Glutamatergic neuron (in vitro differentiated cells): ENCODE measurements at regions not wholly inside any gene's neighbourhood (a gene's known extent, or its start where the extent isn't known, plus 50 kb on each side); places are given as distances from the start of the nearest gene placed in this dataset.
A peak's percentile ranks its signal among the peaks of the same experiment; 100 is the strongest.

ENCODE experiments used
- DNase-seq: peaks from one replicate; pipeline ENCODE4 v3.0.0; 2022
- H3K27ac Mint-ChIP-seq: one replicate; pipeline ENCODE4 v1.8.0; 2020; ENCODE audit warnings: mild to moderate bottlenecking, mixed read lengths, inconsistent platforms; ENCODE audit not compliant: unreplicated experiment
- H3K27me3 Mint-ChIP-seq: one replicate; pipeline ENCODE4 v1.8.0; 2020; ENCODE audit warnings: mild to moderate bottlenecking, moderate library complexity, mixed read lengths, inconsistent platforms; ENCODE audit not compliant: unreplicated experiment
- H3K36me3 Mint-ChIP-seq: one replicate; pipeline ENCODE4 v1.8.0; 2020; ENCODE audit warnings: mild to moderate bottlenecking, mixed read lengths, inconsistent platforms; ENCODE audit not compliant: unreplicated experiment
- H3K4me1 Mint-ChIP-seq: one replicate; pipeline ENCODE4 v1.8.0; 2020; ENCODE audit warnings: mild to moderate bottlenecking, low read depth, mixed read lengths, inconsistent platforms; ENCODE audit not compliant: unreplicated experiment
- H3K4me3 Mint-ChIP-seq: one replicate; pipeline ENCODE4 v1.8.0; 2020; ENCODE audit warnings: mild to moderate bottlenecking, mixed read lengths, inconsistent platforms; ENCODE audit not compliant: unreplicated experiment
- H3K9me3 Mint-ChIP-seq: one replicate; pipeline ENCODE4 v1.8.0; 2020; ENCODE audit warnings: mild to moderate bottlenecking, moderate library complexity, mixed read lengths, inconsistent platforms; ENCODE audit not compliant: unreplicated experiment
- CTCF ChIP-seq: fragments of 200-600 bp; sonication (generic); IDR thresholded peaks from one replicate; pipeline ENCODE4 v1.5.0; 2021; ENCODE audit not compliant: partially characterized antibody, unreplicated experiment

DNA sequence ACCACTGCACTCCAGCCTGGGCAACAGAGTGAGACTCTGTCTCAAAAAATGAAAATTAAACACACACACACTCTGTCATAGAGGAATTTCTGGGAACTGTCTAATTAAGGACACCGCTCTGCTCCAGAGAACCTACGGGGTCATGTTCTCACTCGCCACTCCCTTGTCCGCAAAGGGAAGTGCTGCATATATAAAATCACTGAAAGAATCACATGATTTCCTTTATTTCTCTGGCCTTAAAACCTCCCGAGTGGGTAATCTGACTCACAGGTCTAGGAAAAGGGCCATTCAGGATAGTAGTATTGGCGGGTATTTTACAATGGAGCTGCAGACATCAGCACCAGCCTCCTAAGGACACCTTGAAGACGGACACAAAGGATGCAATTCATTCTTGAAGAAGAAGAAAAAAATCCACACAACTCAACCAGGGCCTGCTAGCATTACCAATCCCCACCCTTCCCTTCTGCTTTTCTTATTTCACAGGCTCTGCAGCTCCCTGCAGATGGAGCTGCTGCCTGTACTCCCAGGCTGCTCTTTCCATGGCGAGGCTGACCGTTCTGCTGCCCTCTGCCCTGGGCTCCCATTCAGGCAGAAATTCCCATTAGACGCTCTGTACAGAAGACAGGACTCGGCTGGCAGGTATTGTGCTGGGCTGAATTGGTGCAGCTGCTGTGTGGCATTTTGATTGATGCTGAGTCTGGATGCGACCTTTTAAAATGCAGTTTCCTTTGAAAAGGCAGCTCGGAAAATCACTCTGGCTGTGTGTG is 53.3 kb upstream of the FAM89A start:
- peak; percentile 27 for DNase-seq
- no peak overlapping the region for H3K4me3 Mint-ChIP-seq

GRCh38 chr1:231092380-231092779 is 52.3 kb upstream of the FAM89A start:
- Mint-ChIP-seq H3K4me3 (no peak overlapping the region), H3K9me3 (no peaks in the 10 kb centered on the region), H3K27me3 (peaks cover 4% of the 10 kb centered on the region), H3K4me1 (peaks cover 3% of the 10 kb centered on the region), H3K36me3 (no peaks in the 10 kb centered on the region), H3K27ac (no peak overlapping the region)
- no peak for TF ChIP-seq CTCF
- no peak for DNase-seq

More for the DNA sequence above, 53.3 kb upstream of the FAM89A start:
- no peak overlapping the region for H3K27ac Mint-ChIP-seq
- H3K4me1 Mint-ChIP-seq = peaks cover 3% of the 10 kb centered on the region
- no peaks in the 10 kb centered on the region for H3K36me3 Mint-ChIP-seq
- no peak for TF ChIP-seq CTCF
- H3K27me3 Mint-ChIP-seq = no peaks in the 10 kb centered on the region
- H3K9me3 Mint-ChIP-seq = no peaks in the 10 kb centered on the region

DNA sequence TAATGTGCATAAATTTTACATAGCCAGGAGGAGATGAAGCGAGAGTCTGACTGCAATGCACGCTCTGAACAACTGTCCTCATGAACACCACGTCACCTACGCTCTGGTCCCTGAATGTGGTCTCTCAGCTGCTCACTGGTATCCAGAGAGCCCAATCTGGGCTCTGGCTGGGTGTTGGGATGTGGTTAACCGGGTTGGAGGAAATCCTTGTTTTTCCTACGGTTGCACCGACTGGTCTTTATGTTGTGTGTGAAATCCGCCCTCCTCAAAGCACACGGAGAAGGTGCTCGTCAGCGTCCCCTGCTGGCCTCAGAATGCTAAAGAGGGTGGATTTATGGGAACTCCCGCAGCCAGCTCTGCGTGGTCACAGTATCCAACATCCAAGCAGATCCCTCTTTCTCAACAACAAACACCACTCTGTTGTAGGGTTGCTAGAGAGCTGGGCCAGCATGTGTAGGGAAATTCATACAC is 51.8 kb upstream of the FAM89A start:
- Mint-ChIP-seq H3K4me3 (no peak overlapping the region), H3K9me3 (no peaks in the 10 kb centered on the region), H3K27me3 (peaks cover 4% of the 10 kb centered on the region), H3K27ac (no peak overlapping the region), H3K4me1 (peaks cover 3% of the 10 kb centered on the region), H3K36me3 (no peaks in the 10 kb centered on the region)
- TF ChIP-seq CTCF = peak; percentile 67
- DNase-seq = peak; percentile 62

DNA sequence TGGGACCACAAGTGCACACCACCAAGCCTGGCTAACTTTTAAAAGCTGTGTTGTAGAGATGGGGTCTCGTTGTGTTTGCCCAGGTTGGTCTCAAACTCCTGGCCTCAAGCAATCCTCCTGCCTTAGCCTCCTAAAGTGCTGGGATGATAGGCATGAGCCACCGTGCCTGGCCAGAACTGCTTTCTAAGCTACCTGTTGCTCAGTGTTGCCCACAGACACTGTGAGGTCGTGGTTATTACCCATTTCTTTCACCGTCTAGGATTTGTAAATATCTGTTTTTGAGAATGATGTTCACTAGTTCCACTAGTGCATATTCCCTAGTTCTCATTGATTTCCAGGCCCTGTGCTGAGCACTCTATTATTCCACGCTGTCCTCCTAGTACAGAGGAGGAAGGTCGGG is 51.4 kb upstream of the FAM89A start:
- TF ChIP-seq CTCF = no peak
- H3K27me3 Mint-ChIP-seq = peaks cover 4% of the 10 kb centered on the region

More for the DNA sequence above, 51.4 kb upstream of the FAM89A start:
- Mint-ChIP-seq H3K27ac (no peak overlapping the region), H3K9me3 (no peaks in the 10 kb centered on the region), H3K4me3 (no peak overlapping the region), H3K4me1 (peaks cover 3% of the 10 kb centered on the region), H3K36me3 (no peaks in the 10 kb centered on the region)
- no peak for DNase-seq
